ENCODE measurements at regions not wholly inside any gene's neighbourhood (a gene's known extent, or its start where the extent isn't known, plus 50 kb on each side); places are given as distances from the start of the nearest gene placed in this dataset.
"Not testable (repeated sequence)": the region's sequence is repeated elsewhere in the genome, so short reads cannot be mapped to it uniquely, and the experiment has no call there.

DNA sequence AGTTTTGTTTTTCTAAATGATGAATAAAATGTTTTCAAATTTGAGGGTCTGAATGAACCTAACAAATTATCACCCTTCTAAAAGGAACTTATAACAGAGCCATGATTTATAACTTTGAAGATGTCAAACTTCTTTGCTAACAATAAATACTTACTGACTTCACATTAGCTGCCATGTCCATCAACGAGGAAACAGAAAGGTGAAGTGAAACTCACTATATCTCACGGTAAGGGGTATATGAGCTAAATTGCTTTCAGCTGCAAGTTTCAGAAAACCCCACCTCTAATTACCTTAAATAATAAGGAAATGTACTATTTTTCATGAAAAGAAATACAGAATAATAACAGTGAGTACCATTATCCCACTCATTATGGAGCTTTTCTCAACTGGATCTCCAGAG is 350.8 kb upstream of the NT5C1B start:
- TF ChIP-seq, protein P1, sequence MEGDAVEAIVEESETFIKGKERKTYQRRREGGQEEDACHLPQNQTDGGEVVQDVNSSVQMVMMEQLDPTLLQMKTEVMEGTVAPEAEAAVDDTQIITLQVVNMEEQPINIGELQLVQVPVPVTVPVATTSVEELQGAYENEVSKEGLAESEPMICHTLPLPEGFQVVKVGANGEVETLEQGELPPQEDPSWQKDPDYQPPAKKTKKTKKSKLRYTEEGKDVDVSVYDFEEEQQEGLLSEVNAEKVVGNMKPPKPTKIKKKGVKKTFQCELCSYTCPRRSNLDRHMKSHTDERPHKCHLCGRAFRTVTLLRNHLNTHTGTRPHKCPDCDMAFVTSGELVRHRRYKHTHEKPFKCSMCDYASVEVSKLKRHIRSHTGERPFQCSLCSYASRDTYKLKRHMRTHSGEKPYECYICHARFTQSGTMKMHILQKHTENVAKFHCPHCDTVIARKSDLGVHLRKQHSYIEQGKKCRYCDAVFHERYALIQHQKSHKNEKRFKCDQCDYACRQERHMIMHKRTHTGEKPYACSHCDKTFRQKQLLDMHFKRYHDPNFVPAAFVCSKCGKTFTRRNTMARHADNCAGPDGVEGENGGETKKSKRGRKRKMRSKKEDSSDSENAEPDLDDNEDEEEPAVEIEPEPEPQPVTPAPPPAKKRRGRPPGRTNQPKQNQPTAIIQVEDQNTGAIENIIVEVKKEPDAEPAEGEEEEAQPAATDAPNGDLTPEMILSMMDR (IDR thresholded peaks at IDR 0.05; ENCODE audit: insufficient read depth, low read depth, low read length) = no peak
- no peaks in the 10 kb centered on the region for H3K36me3 ChIP-seq (ENCODE audit: control insufficient read depth, insufficient read depth, low read length)
- POLR2A ChIA-PET = no interaction called here
- no peaks in the 10 kb centered on the region for H3K27me3 ChIP-seq (ENCODE audit: control insufficient read depth, insufficient read depth, low read length)
- no peak for DNase-seq (ENCODE audit: low read depth)
- CTCF ChIA-PET = interaction anchor here (1.0 to 1.2 kb wide), 3 partner anchors 10 to 24 kb away, joined by 3 read pairs; no protein-coding TSS in a partner anchor
- H3K4me3 ChIP-seq (ENCODE audit: low read depth, low read length) = no peak overlapping the region

- POLR2A ChIA-PET = not testable (repeated sequence)
- CTCF ChIA-PET = interaction anchor here (1.1 to 1.2 kb wide), 2 partner anchors 10 to 23 kb away, joined by 3 read pairs; no protein-coding TSS in a partner anchor
These were observed 350.4 kb upstream of the NT5C1B start for GRCh38 chr2:18939740-18940139.

DNA sequence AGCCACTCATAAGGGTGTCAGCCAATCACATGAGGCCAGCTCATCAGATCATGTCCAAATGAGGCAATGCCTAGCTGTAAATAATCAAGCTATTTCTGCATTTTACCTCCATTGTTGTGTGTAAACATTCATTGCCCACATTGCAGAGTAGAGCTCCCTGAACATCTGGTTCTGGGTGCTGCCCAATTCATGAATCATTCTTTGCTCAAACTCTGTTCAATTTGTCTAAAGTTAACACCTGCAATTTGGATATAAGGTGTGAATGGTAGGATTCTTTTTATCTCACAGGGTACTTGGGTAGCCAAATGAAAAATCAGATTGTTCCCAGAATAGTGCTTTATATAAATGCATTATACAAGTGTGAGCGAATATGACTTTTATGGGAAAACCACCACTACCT is 345.5 kb upstream of the NT5C1B start:
- Histone ChIP-seq H3K36me3 (ENCODE audit: control insufficient read depth, insufficient read depth, low read length) (no peaks in the 10 kb centered on the region), H3K27me3 (ENCODE audit: control insufficient read depth, insufficient read depth, low read length) (no peaks in the 10 kb centered on the region), H3K4me3 (ENCODE audit: low read depth, low read length) (no peak overlapping the region)
- ChIA-PET POLR2A (no interaction called here), CTCF (no interaction called here)
- DNase-seq (ENCODE audit: low read depth) = no peak
- TF ChIP-seq, protein P1 (IDR thresholded peaks at IDR 0.05; ENCODE audit: insufficient read depth, low read depth, low read length) = no peak

More at GRCh38 chr2:18939740-18940139, 350.4 kb upstream of the NT5C1B start:
- not testable (repeated sequence) for H3K4me3 ChIP-seq (ENCODE audit: low read depth, low read length); H3K36me3 ChIP-seq (ENCODE audit: control insufficient read depth, insufficient read depth, low read length); DNase-seq (ENCODE audit: low read depth); H3K27me3 ChIP-seq (ENCODE audit: control insufficient read depth, insufficient read depth, low read length)

GRCh38 chr2:18932853-18933252 is 343.5 kb upstream of the NT5C1B start:
- POLR2A ChIA-PET = no interaction called here
- DNase-seq (ENCODE audit: low read depth) = no peak

DNA sequence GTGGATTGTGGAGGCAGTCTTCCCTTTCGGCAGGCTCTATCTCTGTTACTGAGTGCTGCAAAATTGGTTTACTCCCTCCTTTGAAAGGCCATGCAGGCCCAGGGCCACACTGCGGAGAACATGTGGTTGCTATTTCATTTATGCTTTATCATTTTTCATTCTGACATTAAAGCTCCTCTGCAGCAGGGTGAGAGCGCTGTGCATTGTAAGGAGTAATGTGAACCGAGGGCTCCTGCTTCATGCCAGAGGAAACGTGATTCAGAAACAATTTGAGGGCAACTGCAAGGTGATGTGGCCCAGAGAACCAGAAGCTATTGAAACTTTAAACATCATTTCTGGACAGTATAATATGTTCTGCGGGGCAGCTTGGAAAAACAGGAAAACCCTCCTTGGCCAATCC is 341.6 kb upstream of the NT5C1B start:
- DNase-seq (ENCODE audit: low read depth) = no peak
- TF ChIP-seq, protein P1 (IDR thresholded peaks at IDR 0.05; ENCODE audit: insufficient read depth, low read depth, low read length) = no peak
- CTCF ChIA-PET = interaction anchor here (1.0 kb wide), 1 partner anchor 12 kb away, joined by 3 read pairs; no protein-coding TSS in a partner anchor
- Histone ChIP-seq H3K36me3 (ENCODE audit: control insufficient read depth, insufficient read depth, low read length) (no peaks in the 10 kb centered on the region), H3K4me3 (ENCODE audit: low read depth, low read length) (no peak overlapping the region), H3K27me3 (ENCODE audit: control insufficient read depth, insufficient read depth, low read length) (no peaks in the 10 kb centered on the region; the same call in 1 of the 2 replicates)
- POLR2A ChIA-PET = no interaction called here

More at GRCh38 chr2:18932853-18933252, 343.5 kb upstream of the NT5C1B start:
- CTCF ChIA-PET = interaction anchor here (1.2 kb wide), 1 partner anchor 53 kb away, joined by 3 read pairs; no protein-coding TSS in a partner anchor
- Histone ChIP-seq H3K36me3 (ENCODE audit: control insufficient read depth, insufficient read depth, low read length) (no peaks in the 10 kb centered on the region), H3K4me3 (ENCODE audit: low read depth, low read length) (no peak overlapping the region), H3K27me3 (ENCODE audit: control insufficient read depth, insufficient read depth, low read length) (no peaks in the 10 kb centered on the region; the same call in 1 of the 2 replicates)
- TF ChIP-seq, protein P1 (IDR thresholded peaks at IDR 0.05; ENCODE audit: insufficient read depth, low read depth, low read length) = no peak

All from BJ (cell line).